T-cell (primary cell): ENCODE measurements at regions not wholly inside any gene's neighbourhood (a gene's known extent, or its start where the extent isn't known, plus 50 kb on each side); places are given as distances from the start of the nearest gene placed in this dataset.

ENCODE experiments used
- ATAC-seq, 4 experiments: fragments of 200-7000 bp in 3 of 4; fragments of 150-1000 bp in 1 of 4; cut with Tn5 transposase; replicated peaks in 1 of 4; 1 replicate in 3 of 4; 2 replicates in 1 of 4; pipeline ENCODE4 v1.10.0; 2021; ENCODE audit warnings: moderate library complexity in 3 of 4, mild to moderate bottlenecking in 2 of 4, moderate number of reproducible peaks in 1 of 4
- CTCF ChIA-PET, 2 donors: fragments of 300-600 bp; sonication (Branson Sonifier 250); formaldehyde crosslinking; loops; one replicate each; lab custom pipeline; 2022; ENCODE audit warnings: antibody characterized with exemption in 2 of 2; lab: Charles Lee
- POLR2A ChIA-PET, 2 donors: fragments of 300-600 bp; sonication (Branson Sonifier 250); formaldehyde crosslinking; loops; one replicate each; lab custom pipeline; 2022; ENCODE audit warnings: antibody characterized with exemption in 2 of 2; lab: Charles Lee
- DNase-seq, 35 experiments: peaks; one replicate each; pipeline versions ENCODE4 v3.0.0 to v3.0.0-alpha.2; 2013 to 2023
- H3K27ac ChIP-seq: one replicate; pipeline ENCODE4 v1.5.1; 2013; ENCODE audit warnings: low read length
- H3K27me3 ChIP-seq, 2 experiments: replicated peaks in 1 of 2; 1 replicate in 1 of 2; 2 replicates in 1 of 2; pipeline versions ENCODE4 v1.6.1 to v1.7.0; 2013; ENCODE audit warnings: low read length in 1 of 2, mixed read lengths in 1 of 2; ENCODE audit not compliant: control insufficient read depth in 2 of 2, insufficient read depth in 2 of 2; ENCODE audit errors: extremely low read depth in 1 of 2
- H3K36me3 ChIP-seq, 2 donors: 1 replicate in 1 of 2; 2 replicates in 1 of 2; pipeline versions ENCODE4 v1.6.1 to v1.7.0; 2013; ENCODE audit warnings: low read length in 1 of 2; ENCODE audit not compliant: control insufficient read depth in 2 of 2, insufficient read depth in 1 of 2; ENCODE audit errors: extremely low read depth in 1 of 2
- H3K4me1 ChIP-seq, 2 experiments: 1 replicate in 1 of 2; 2 replicates in 1 of 2; pipeline versions ENCODE4 v1.6.1 to v1.7.0; 2013; ENCODE audit warnings: low read length in 2 of 2, mixed read lengths in 1 of 2; ENCODE audit not compliant: insufficient read depth in 2 of 2, control insufficient read depth in 1 of 2; ENCODE audit errors: extremely low read depth in 1 of 2
- H3K4me3 ChIP-seq, 2 donors: 1 replicate in 1 of 2; 2 replicates in 1 of 2; pipeline versions ENCODE4 v1.5.1 to v1.7.0; 2013; ENCODE audit warnings: mild to moderate bottlenecking in 2 of 2, low read length in 1 of 2, moderate library complexity in 1 of 2; ENCODE audit not compliant: control insufficient read depth in 1 of 2; ENCODE audit errors: extremely low read depth in 1 of 2
- H3K9me3 ChIP-seq: 2 replicates; pipeline ENCODE4 v1.7.0; 2013
- H3K27ac Mint-ChIP-seq, 2 donors: one replicate each; pipeline ENCODE4 v1.8.0; 2020 to 2021; ENCODE audit warnings: mild to moderate bottlenecking in 2 of 2, mixed read lengths in 2 of 2
- H3K27me3 Mint-ChIP-seq, 2 donors: one replicate each; pipeline ENCODE4 v1.8.0; 2021 to 2022; ENCODE audit warnings: mixed read lengths in 2 of 2
- H3K36me3 Mint-ChIP-seq: one replicate; pipeline ENCODE4 v1.8.0; 2021; ENCODE audit warnings: mixed read lengths
- H3K4me1 Mint-ChIP-seq, 3 donors: one replicate each; pipeline ENCODE4 v1.8.0; 2020 to 2022; ENCODE audit warnings: mixed read lengths in 3 of 3, mild to moderate bottlenecking in 1 of 3
- H3K4me3 Mint-ChIP-seq, 3 donors: one replicate each; pipeline ENCODE4 v1.8.0; 2020 to 2022; ENCODE audit warnings: mild to moderate bottlenecking in 3 of 3, mixed read lengths in 3 of 3, moderate library complexity in 3 of 3
- H3K9me3 Mint-ChIP-seq, 3 donors: one replicate each; pipeline ENCODE4 v1.8.0; 2020 to 2022; ENCODE audit warnings: mixed read lengths in 3 of 3
- WGBS: methylation state at CpG from one replicate; pipeline ENCODE4 v1.1.5; 2013; ENCODE audit warnings: missing lambda C conversion rate; ENCODE audit not compliant: insufficient coverage; 5-methylcytosine and 5-hydroxymethylcytosine counted together

GRCh38 chr6:137313928-137314855 lies 95.0 kb upstream of the IFNGR1 start:
- Mint-ChIP-seq H3K4me1 (peaks cover 2 to 8% (median 7%) of the 10 kb centered on the region in 3 donors), H3K27ac (no peak overlapping the region), H3K36me3 (no peaks in the 10 kb centered on the region), H3K4me3 (no peak overlapping the region), H3K9me3 (no peaks in the 10 kb centered on the region), H3K27me3 (peaks cover 0 to 10% of the 10 kb centered on the region in 2 donors)
- Histone ChIP-seq H3K27me3 (no peaks in the 10 kb centered on the region), H3K4me3 (no peak overlapping the region), H3K9me3 (no peaks in the 10 kb centered on the region), H3K27ac (no peak overlapping the region), H3K36me3 (no peaks in the 10 kb centered on the region), H3K4me1 (no peaks in the 10 kb centered on the region)
- DNase-seq: peak; percentile 22 to 83 (median 59)
- peak; percentile 73 to 86 (median 80) for ATAC-seq
- ChIA-PET CTCF (interaction anchor here (0.5 to 2.9 kb wide), 43 partner anchors 8 to 1485 kb away, joined by 3 to 64 read pairs (median 4); no protein-coding TSS in a partner anchor), POLR2A (interaction anchor here (0.6 to 0.7 kb wide), 4 partner anchors 23 to 1146 kb away, joined by 3 to 8 read pairs (median 4); no protein-coding TSS in a partner anchor)
- WGBS: 32% methylated on average over 7 of the region's 11 CpGs

GRCh38 chr6:137313211-137313610 lies 94.0 kb upstream of the IFNGR1 start:
- POLR2A ChIA-PET: interaction anchor here in 1 of 2 donors (0.6 kb wide), 1 partner anchor 166 kb away, joined by 3 read pairs; no protein-coding TSS in a partner anchor

GRCh38 chr6:137311940-137312339 lies 92.8 kb upstream of the IFNGR1 start:
- Mint-ChIP-seq H3K4me3 (no peak overlapping the region), H3K27me3 (peaks cover 0 to 10% of the 10 kb centered on the region in 2 donors), H3K9me3 (no peaks in the 10 kb centered on the region), H3K36me3 (no peaks in the 10 kb centered on the region), H3K4me1 (peaks cover 6 to 13% (median 11%) of the 10 kb centered on the region in 3 donors), H3K27ac (no peak overlapping the region)
- ATAC-seq: no peak
- Histone ChIP-seq H3K27me3 (no peaks in the 10 kb centered on the region), H3K4me3 (no peak overlapping the region), H3K9me3 (no peaks in the 10 kb centered on the region), H3K4me1 (no peaks in the 10 kb centered on the region), H3K27ac (no peak overlapping the region), H3K36me3 (no peaks in the 10 kb centered on the region)
- WGBS: no CpG with 5 or more reads among the region's 1 CpG
- POLR2A ChIA-PET: no interaction called here
- no peak for DNase-seq
- CTCF ChIA-PET: no interaction called here

More at GRCh38 chr6:137313211-137313610, 94.0 kb upstream of the IFNGR1 start:
- no peaks in the 10 kb centered on the region for H3K4me1 ChIP-seq
- ATAC-seq: no peak
- no peak for DNase-seq
- Mint-ChIP-seq H3K27me3 (peaks cover 0 to 10% of the 10 kb centered on the region in 2 donors), H3K9me3 (no peaks in the 10 kb centered on the region), H3K27ac (no peak overlapping the region), H3K36me3 (no peaks in the 10 kb centered on the region), H3K4me3 (no peak overlapping the region), H3K4me1 (peaks cover 6 to 13% (median 11%) of the 10 kb centered on the region in 3 donors)
- H3K27me3 ChIP-seq: no peaks in the 10 kb centered on the region
- no peak overlapping the region for H3K4me3 ChIP-seq
- no CpG with 5 or more reads among the region's 1 CpG for WGBS
- CTCF ChIA-PET: interaction anchor here (1.2 to 2.9 kb wide), 5 partner anchors 26 to 219 kb away, joined by 3 to 64 read pairs (median 6); no protein-coding TSS in a partner anchor
- no peaks in the 10 kb centered on the region for H3K9me3 ChIP-seq
- H3K27ac ChIP-seq: no peak overlapping the region
- no peaks in the 10 kb centered on the region for H3K36me3 ChIP-seq

GRCh38 chr6:137309078-137309762 lies 90.0 kb upstream of the IFNGR1 start:
- Histone ChIP-seq H3K27ac (no peak overlapping the region), H3K27me3 (no peaks in the 10 kb centered on the region), H3K36me3 (no peaks in the 10 kb centered on the region), H3K4me1 (no peaks in the 10 kb centered on the region), H3K4me3 (no peak overlapping the region), H3K9me3 (no peaks in the 10 kb centered on the region)
- CTCF ChIA-PET: interaction anchor here (0.9 to 1.5 kb wide), 3 partner anchors 12 to 1457 kb away, joined by 3 to 4 read pairs (median 3); no protein-coding TSS in a partner anchor
- DNase-seq (peak in 15 of 35 experiments; percentile 2 to 32 (median 6)), ATAC-seq (peak in 2 of 4 experiments; percentile 57 to 58)
- no peaks in the 10 kb centered on the region for H3K9me3 Mint-ChIP-seq
- H3K27me3 Mint-ChIP-seq: peaks cover 0 to 10% of the 10 kb centered on the region in 2 donors
- H3K36me3 Mint-ChIP-seq: no peaks in the 10 kb centered on the region
- no peak overlapping the region for H3K4me3 Mint-ChIP-seq
- H3K4me1 Mint-ChIP-seq: peaks cover 6 to 13% (median 11%) of the 10 kb centered on the region in 3 donors
- WGBS: 23% methylated on average over 3 of the region's 6 CpGs
- H3K27ac Mint-ChIP-seq: no peak overlapping the region
- POLR2A ChIA-PET: no interaction called here

GRCh38 chr6:137307163-137307854 lies 88.1 kb upstream of the IFNGR1 start:
- DNase-seq (no peak), ATAC-seq (no peak)
- no peak overlapping the region for H3K27ac Mint-ChIP-seq
- CTCF ChIA-PET: no interaction called here
- no peaks in the 10 kb centered on the region for H3K36me3 Mint-ChIP-seq
- Histone ChIP-seq H3K9me3 (no peaks in the 10 kb centered on the region), H3K27me3 (no peaks in the 10 kb centered on the region), H3K4me3 (no peak overlapping the region), H3K27ac (no peak overlapping the region), H3K36me3 (no peaks in the 10 kb centered on the region), H3K4me1 (no peaks in the 10 kb centered on the region)
- H3K4me1 Mint-ChIP-seq: peaks cover 6 to 13% (median 11%) of the 10 kb centered on the region in 3 donors
- no peak overlapping the region for H3K4me3 Mint-ChIP-seq
- WGBS: 50% methylated on average over 1 of the region's 8 CpGs
- H3K9me3 Mint-ChIP-seq: no peaks in the 10 kb centered on the region
- POLR2A ChIA-PET: interaction anchor here in 1 of 2 donors (0.5 kb wide), 1 partner anchor 94 kb away, joined by 3 read pairs; no protein-coding TSS in a partner anchor
- peaks cover 0 to 4% of the 10 kb centered on the region in 2 donors for H3K27me3 Mint-ChIP-seq
